Fibroblast of the conjunctiva (primary cell): ENCODE measurements at regions not wholly inside any gene's neighbourhood (a gene's known extent, or its start where the extent isn't known, plus 50 kb on each side); places are given as distances from the start of the nearest gene placed in this dataset.
"Not testable (repeated sequence)": the region's sequence is repeated elsewhere in the genome, so short reads cannot be mapped to it uniquely, and the experiment has no call there.

Source experiments
- DNase-seq: peaks from one replicate; pipeline ENCODE4 v3.0.0-alpha.2; 2010; ENCODE audit warnings: low read depth

DNA sequence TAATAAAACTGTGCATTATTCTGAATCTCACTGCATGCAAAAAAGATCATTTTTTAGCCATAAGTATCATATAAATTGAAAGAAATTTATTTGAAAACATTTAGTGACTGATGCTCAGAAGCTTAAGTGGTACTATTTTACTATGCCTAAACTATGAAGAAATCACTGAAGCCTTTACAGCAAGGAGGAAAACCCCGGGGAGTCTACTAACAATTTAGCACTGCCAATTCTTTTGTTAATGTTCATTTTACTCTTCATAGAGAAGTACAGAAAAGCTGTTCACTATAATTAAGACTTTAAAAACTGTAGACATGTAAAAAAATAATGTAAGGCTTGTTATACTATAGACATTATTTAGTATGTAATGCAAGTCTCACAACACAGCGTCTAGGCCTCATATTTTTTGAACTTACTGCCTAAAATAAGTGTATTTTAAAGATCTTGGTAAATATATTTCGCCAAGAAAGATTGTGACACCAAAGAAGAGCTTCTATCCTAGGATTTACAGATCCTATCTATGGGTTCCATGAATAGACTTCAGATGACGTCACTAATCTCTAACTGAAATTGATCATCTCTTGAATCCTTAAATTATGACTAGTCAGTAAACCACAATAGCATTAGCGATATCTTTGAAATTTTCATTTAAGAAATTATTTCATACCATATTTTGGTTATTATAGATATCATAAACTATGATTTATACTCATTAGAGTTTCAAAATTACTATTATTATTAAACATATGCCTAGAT lies 602.5 kb downstream of the TMA16 start:
- no peak for DNase-seq

DNA sequence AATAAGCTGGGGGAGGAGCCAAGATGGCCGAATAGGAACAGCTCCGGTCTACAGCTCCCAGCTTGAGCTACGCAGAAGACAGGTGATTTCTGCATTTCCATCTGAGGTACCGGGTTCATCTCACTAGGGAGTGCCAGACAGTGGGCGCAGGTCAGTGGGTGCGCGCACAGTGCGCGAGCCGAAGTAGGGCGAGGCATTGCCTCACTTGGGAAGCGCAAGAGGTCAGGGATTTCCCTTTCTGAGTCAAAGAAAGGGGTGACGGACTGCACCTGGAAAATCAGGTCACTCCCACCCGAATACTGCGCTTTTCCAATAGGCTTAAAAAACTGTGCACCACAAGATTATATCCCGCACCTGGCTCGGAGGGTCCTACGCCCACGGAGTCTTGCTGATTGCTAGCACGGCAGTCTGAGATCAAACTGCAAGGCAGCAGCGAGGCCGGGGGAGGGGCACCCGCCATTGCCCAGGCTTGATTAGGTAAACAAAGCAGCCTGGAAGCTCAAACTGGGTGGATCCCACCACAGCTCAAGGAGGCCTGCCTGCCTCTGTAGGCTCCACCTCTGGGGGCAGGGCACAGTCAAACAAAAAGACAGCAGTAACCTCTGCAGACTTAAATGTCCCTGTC lies 606.4 kb downstream of the TMA16 start:
- DNase-seq = not testable (repeated sequence)

DNA sequence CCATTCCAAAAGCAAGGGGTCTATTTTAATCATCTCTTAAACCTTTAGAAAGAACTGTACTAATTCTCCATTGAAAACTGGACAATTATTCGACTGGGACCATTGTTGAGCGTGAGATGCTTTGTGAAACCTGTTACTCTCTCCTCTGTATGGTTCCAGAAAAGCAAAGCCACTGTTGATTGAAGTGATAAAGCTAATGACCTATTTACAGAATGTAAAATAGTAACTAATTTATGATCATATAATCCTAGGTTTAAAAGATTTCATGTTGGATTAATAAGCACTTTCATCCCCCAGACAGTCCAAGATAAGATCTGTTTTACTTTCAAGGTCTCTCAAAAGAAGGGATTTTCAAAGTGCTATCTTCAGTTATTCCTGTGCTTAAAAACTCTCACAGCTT lies 614.5 kb downstream of the TMA16 start:
- DNase-seq = no peak

DNA sequence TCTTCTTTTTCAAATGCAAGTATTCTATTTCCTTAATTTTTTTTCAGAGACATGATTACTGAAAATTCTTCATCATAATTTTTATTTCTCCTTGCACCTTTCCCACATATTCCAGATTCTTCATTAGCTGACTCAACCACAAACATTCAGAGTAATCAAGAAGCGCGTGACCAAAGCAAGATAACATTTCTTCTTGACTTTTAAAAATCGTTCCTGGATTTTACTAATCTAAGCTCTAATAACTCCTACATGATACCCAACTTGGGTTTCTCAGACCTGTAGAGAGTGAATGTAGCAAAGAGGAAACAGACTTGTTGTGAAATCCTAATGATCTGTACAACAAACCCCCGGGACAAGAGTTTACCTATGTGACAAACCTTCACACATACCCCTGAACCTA lies 615.0 kb downstream of the TMA16 start:
- DNase-seq = no peak

DNA sequence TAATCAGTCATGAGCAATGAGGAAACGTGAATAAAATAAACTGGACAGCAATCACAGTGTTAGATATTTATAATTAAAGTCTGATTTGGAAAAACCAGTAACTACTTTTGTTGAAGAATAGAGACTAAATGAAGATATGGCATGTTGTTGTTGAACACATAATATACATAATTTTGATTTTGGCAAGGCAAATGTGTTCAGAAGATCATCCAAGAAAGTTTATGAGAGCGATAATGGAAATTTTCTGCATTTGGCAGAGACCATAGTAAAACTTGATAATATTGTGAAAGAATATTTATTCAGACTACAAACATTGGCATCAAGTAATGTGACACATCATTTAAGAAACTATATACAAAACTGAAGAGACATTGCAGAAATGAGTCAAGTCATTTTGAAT lies 620.7 kb downstream of the TMA16 start:
- DNase-seq = no peak

DNA sequence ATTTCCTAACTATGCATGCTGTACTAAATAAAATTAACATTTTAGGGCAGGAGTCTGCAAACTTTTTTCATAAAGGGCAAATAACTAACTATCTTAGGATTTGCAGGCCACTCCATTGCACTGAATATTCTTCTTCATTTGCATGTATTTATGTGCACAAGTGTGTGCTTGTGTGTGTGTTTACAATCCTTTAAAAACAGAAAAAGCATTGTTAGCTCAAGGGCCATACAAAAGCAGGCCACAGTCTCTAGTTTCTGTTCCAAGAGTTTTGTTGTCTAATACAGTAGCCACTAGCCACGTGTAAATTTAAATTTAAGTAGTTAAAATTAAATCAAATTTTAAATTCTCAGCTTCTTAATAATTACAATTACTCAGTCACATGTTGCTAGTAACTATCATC lies 621.8 kb downstream of the TMA16 start:
- no peak for DNase-seq

DNA sequence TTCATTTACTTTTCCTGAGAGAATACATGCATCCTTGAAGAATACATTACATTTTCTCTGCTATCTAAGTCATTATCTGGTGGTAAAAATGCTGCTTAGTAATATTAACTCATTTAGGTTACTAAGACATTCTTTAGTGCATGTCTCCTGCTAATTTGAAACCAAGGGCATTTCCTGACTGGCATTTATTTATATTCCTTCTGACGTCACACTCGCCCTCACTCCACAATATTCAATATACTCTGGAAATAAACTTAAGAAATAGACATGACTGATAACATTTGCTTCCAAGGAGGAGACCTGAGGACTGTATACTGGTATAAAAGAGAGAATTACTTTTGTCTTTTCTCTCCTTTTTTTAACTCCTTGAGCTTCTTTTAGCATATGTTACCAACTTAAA lies 619.5 kb upstream of the SMIM31 start:
- no peak for DNase-seq

DNA sequence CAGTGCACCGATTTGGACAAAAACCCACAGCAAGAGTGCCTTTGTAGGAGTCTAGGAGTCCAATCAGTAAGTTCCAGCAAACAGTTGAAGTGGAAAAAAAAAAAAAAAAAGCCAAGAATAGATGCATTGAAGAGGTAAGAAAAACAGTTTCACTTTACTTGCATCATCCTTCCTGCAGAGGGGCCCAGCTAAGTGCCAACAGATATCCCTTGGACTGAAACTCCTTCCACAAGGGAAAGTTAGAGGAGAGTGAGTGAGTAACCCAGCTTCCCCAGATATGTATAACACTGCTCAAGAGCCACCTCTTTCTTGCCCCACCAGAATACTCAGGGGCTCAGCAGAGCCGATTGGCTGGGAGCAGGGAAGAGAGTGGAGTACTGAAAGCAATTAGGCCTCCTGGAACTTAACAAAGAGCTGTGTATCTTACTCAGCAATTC lies 617.7 kb upstream of the SMIM31 start:
- peak; percentile 30 for DNase-seq

DNA sequence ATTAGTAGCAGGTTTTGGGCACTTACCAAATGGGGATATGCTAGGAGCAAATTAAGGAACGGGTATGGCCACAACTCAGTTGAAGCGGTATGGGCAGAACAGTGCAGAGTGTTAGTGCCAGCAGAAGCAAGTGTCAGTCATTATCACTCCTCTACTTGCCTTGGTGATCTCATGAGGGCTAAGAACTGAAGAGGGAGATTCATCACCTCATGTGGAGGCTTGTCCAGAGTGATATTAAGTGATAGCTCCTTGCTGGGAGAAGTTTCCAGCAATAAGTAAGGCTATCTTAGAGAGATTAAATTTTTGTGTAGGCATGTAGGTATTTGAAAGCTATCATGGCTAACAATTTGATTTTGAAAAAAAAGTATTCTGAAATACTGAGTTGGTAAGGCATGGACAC lies 615.4 kb upstream of the SMIM31 start:
- DNase-seq = no peak

DNA sequence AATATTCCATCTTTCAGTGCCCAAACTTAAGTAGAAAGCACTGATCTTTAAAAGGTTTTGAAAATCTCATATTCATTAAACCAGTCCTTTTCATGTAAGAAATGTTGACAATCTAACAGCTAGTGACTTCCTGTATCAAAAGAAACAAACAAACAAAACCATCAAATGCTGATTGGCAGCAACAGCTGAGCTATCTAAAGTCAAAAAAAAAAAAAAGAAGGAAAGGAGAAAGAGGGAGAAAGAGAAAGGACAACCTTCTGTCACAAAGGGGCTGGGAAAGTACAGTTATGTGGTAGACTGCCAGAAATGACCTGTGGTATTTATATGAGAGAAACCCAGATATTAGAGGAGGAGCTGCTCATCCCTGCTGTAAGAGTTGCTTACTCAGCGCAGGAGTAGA lies 614.6 kb upstream of the SMIM31 start:
- no peak for DNase-seq

DNA sequence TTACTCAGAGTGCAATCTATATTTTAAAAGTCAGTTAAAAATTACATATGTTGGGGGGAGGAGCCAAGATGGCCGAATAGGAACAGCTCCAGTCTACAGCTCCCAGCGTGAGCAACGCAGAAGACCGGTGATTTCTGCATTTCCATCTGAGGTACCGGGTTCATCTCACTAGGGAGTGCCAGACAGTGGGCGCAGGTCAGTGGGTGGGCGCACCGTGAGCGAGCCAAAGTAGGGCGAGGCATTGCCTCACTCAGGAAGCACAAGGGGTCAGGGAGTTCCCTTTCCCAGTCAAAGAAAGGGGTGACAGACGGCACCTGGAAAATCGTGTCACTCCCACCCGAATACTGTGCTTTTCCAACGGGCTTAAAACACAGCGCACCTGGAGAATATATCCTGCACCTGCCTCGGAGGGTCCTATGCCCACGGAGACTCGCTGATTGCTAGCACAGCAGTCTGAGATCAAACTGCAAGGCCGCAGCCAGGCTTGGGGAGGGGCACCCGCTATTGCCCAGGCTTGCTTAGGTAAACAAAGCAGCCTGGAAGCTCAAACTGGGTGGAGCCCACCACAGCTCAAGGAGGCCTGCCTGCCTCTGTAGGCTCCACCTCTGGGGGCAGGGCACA lies 612.1 kb upstream of the SMIM31 start:
- not testable (repeated sequence) for DNase-seq

DNA sequence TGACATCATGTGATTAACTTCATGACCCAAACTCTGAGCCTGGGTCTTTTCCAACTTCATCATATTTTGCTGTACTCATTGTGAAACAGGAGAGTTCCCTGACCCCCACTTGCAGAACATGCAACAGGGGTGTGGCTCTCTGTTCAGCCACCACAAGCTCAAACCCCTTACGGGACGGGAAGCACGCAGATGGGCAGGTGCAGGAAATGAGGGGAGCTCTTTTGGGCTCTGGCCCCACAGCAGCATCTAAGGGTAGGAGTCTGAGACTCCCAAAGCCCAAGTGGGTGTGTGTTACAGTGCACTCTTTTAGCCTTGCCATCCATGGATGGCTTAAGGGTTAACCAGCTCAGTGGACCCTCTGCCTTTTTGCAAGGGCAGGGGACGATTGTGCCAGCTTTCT lies 599.5 kb upstream of the SMIM31 start:
- no peak for DNase-seq

DNA sequence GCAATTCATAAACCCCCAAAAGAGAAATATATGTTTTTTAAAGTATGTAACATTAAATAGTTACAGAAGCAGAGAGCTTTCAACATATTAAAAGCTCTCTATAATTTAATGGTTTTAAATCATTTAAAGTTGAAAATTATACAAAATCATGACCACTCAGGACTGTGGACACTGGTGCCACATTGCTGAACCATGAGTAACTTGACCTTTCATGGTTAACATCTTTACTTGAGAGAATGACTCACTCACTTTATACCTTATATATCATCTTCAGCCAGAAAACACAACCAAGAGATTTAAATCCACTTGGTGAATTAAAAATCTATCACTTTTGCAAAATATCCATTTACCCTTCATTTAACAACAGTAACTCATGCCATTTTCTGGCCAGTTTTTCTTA lies 584.3 kb upstream of the SMIM31 start:
- DNase-seq = no peak

DNA sequence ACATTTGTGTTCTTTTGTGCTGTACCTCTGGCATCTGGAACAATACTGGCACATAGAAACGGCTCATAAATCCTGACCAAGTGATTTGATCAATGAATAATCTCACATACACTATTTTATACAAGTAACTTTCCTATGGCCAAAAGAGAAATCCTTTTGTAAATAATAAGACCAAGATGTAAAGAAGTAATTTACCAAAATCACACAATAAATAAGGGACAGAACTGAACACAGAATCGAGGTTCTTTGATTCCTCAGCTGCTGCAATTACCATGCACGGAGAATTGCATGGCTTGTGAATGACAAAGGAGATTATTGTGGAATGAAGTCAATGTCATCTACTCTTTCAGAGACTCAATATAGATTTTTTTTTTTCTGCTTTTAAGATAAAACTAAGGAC lies 576.8 kb upstream of the SMIM31 start:
- no peak for DNase-seq

DNA sequence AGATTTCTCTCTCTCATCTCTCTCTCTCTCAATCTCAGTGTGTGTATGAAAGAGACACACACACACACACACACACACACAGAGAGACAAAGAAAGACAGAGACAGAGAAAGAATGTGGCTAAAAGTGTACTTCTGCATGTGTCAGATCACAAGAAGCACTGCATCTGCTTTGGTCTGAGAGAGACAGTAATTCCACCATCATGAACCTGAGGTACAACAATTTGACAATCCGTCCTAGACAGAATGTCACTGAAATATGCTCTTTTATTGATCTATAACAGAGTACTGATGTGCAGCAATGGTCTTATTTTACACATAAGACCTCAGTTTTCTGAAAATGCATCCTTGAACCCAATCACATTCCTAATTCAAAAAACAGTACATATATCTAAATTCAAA lies 576.2 kb upstream of the SMIM31 start:
- no peak for DNase-seq

DNA sequence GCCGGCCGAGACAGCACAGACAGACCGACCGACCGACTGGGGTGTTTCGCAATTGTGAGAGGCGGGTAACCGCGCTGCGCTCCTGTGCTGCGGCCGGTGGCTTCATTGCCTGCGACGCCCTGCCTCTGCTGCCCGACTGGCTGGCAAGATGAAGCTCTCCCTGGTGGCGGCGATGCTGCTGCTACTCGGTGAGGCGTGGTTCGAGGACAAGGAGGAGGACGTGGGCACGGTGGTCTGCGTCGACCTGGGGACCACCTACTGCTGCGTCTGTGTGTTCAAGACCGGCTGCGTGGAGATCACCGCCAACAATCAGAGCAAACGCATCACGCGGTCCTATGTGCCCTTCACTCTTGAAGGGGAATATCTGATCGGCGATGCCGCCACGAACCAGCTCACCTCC lies 565.7 kb upstream of the SMIM31 start:
- no peak for DNase-seq

DNA sequence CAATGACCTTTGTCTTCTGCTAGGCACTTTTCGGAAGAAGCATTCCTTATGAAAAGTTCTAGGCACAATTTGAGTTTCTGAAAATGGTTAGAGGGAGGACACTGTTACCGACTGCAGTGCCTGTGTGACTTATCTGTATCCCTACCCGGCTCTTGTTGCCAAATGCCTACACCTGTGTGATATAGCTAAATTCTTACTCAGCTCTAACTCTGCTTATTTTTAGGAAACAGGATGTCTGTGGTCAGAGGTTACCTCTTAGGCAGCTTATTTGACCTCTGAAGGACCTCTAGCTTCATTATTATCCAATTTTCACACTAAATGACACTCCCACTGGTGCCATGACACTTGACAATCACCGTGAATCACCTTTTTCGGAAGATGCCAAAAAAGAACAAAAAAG lies 561.1 kb upstream of the SMIM31 start:
- no peak for DNase-seq

DNA sequence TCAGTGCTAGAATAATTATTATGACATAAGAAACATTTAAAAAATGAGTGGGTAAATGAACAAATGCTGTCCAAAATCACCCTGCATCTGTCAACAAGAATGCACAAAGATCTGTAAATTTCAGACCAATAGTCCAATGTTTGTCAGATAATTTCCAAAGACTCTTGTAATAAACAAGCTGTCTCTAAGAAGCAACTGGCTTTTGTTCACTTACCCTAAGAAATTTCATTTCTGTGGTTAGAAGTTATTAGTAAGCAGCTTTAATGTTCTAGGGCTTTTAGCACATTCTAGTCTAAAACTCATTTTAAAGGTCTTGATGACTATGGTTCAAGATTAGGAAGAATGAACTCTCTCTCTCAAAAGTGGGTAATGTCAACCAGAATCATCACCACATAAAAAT lies 560.3 kb upstream of the SMIM31 start:
- DNase-seq = no peak

DNA sequence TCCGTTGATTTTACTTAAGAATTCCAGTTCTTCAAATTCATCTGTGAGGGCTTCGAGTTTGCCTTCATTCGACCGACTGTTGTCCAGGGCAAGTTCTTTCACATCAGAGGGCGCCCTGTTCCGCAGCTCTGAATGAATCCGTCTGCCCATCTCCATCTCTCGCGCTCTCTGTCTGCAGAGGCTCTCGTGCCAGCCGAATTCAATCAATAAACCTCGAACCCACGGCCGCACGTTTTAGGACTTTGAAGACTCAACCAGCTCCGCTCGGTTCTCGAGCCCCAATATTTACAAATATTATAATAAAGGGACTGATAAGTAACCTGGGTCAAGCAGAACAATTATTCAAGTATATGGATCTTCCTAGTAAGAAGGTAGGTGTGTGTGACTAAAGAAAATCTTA lies 556.4 kb upstream of the SMIM31 start:
- no peak for DNase-seq

DNA sequence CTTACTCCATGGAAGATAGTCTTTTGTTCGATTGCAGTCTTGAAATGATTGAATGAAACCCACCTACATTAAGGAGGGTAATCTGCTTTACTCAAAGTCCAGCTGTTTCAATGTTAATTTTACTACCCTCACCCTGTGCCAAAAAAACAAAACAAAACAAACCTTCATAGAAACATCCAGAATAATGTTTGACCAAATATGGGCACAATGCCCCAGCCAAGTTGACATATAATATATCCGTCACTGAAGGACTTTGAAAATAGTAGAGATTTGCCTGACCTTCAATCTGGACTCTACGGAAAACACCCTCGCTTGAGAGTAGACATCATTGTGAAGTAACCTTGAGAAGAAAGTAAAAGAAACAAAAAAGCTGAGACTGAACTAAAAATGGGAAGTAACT lies 550.5 kb upstream of the SMIM31 start:
- DNase-seq = no peak

DNA sequence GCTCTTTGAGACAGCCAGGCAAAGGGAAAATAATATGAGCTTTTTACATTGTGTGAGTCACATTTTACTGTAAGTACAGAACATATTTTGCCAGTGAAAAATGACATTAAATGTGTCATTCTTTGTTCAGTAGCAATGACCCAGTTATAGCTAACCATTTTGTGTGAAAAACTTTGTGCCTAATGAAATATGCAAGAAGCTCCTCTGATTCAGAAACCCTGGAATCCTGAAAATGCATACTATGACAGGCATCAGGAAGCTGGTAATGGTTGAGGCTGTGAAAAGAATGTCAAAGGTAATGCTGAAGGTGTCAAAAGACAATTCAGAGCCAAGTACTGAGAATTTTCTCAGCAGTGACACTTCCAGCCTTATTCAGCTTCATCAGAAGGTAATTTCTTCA lies 549.5 kb upstream of the SMIM31 start:
- no peak for DNase-seq

DNA sequence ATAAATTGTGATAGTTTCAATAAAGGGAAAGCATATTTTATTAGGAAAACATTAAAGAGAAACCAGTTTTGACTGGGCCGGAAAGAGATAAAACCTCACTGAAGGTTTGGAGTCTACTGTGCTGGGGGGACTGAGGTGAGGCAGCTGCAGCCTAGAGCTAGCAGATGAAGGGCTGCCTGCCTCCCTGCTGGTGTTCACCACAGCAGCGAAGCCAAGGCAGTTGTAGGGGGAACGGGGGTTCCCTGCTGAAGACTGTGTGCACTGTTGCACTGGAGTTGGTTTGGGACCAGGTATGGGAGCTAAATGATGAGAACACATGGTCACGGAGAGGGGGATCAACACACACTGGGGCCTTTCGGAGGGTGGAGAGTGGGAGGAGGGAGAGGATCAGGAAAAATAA lies 546.5 kb upstream of the SMIM31 start:
- DNase-seq = no peak

DNA sequence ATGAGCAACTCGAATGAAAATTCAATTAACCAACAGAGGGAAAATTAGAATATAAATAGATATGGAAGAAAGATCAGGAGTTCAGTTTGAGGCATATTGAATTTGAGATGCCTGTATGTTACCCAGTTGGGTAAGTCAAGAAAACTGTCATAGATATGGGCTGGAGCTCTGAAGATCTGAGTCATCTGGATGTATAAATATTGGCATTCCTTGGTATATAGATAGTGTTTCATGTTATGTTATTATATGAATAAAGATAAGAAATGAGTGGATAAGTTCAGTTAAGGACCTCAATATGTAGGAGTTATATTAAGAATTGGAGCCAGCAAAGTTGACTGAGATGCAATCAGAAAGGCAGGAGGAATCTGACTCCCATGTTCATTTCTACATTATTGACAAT lies 543.6 kb upstream of the SMIM31 start:
- DNase-seq = no peak

DNA sequence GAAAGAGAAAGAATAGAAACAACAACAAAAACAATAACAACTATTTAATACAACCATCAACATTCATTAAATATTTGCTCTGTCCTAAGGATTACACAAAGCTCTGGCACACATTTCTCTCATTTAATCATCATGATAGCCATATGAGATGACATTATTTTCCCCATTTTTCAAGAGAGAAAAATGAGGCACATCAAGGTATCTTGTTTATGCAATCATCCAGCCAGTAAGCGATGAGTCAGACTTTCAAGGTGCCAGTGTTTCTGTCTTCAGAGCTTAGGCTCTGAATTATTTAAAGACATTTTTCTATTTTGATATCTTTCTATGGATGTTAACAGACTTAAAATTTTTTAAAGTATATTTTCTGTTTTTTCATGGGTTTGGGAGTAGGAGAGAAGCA lies 541.8 kb upstream of the SMIM31 start:
- DNase-seq = no peak
